HT1080 (cell line): ENCODE measurements at regions not wholly inside any gene's neighbourhood (a gene's known extent, or its start where the extent isn't known, plus 50 kb on each side); places are given as distances from the start of the nearest gene placed in this dataset.
"Not testable (repeated sequence)": the region's sequence is repeated elsewhere in the genome, so short reads cannot be mapped to it uniquely, and the experiment has no call there.

ENCODE experiments used
- DNase-seq: peaks from one replicate; pipeline ENCODE4 v3.0.0-alpha.2; 2015; ENCODE audit warnings: low read depth

GRCh38 chr11:82225502-82225901, 508.2 kb downstream of the FAM181B start:
- DNase-seq, result no peak

DNA sequence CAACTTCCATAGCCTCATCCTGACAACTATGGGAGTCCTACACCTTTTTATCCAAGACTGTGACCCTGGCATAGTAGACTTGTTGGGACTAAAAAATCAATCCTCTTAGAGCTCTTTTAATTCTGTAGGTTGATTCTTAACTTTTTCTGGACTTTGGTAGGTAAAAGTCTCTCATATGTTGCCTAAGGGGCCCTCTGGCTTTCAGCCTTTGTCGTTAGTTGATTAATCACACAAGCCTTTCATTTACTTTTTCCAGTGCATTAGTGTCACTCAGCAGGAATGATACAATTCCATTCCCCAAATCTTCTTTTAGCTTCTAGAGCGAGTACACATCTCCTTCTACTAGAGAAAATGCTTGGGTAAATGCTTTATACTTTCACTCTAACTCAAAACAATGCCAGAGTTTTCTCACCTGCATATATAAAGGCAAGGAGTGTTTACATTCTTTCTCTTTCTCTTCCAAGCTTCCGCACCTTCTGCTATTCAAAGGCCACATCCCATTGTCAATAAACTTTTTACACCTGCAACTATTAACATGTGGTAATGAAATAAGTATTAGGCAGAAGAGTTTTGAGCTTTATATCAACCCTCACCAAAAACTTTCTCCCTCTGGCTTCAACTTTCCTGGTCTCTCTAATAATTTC, 516.6 kb downstream of the FAM181B start:
- DNase-seq, result no peak

DNA sequence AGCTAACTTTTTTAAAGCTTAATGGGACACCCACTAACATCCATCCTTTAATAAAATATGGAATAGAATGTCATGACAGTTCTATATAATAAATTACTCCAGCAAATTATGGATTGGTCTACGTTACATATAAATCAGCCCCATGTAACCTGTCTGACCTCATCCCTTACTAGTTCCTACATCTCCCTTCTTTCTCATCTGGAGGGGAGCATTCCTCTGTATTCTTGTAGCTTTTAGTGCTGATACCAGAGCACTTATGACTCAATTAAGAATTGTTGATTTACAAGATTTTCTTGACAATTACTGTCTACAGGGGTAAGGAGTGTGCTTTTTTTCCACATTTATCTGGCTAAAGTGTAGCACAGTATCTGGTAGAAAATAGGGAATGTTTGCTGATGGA, 523.7 kb downstream of the FAM181B start:
- DNase-seq, result no peak

DNA sequence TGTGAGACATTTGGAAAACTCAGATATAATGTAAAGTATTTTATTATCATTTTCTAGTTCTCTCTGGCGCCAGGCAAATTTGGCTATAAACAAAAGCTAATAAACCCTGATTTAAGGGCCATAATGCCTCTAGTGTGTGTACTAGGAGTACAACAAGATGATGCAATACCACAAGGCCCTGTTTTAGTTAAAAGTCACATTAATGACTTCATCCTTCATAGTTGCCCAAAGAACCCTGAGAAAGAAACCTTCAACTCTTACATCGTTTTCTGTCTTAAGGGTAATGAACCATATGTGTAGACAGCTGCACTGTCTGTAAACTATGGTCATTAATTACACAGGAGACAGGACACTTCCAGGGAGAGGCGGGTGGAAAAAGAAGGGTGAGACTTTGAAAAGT, 538.4 kb downstream of the FAM181B start:
- DNase-seq, result no peak

DNA sequence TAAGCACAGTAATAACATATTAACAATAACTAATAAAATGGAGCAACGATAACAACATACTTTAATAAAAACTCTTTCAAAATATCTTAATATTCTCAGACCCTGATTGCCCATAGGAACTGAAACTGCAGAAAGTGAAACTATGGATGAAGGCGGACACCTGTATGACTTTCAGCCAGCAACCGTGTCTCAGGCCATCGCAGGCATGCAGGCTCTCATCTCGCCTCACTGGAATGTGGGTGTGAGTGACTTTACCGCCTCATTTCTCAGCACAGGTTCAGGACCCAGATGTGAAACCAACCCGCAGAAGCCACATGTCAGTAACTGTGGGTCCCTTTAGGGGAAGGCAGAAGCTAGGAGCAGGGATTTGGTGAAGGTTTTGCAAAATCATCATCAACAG, 539.1 kb downstream of the FAM181B start:
- DNase-seq, result no peak

GRCh38 chr11:82191695-82192094, 542.0 kb downstream of the FAM181B start:
- DNase-seq, result no peak

DNA sequence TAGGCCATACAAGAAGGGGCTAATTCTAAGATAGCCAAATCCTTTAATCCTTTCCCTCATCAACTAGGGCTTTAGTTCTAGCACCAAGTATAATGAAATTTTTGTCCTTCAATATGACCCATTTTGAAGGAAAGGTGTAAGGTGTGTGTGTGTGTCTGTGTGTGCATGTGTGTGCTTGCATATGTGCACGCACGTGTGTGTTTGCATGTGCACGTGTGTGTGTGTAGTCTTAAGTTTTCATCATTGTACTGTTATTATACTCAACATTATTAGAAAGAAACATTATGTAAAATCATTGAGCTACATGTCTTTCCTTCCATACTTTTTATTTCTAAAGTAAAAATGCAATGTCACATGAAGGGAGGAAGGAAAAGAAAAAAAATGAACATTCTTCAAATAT, 547.7 kb downstream of the FAM181B start:
- DNase-seq, result no peak

- no peak for DNase-seq
Observed at GRCh38 chr11:82184966-82185365, 548.7 kb downstream of the FAM181B start.

- DNase-seq, result no peak
Observed at GRCh38 chr11:82183346-82183745, 550.3 kb downstream of the FAM181B start.

DNA sequence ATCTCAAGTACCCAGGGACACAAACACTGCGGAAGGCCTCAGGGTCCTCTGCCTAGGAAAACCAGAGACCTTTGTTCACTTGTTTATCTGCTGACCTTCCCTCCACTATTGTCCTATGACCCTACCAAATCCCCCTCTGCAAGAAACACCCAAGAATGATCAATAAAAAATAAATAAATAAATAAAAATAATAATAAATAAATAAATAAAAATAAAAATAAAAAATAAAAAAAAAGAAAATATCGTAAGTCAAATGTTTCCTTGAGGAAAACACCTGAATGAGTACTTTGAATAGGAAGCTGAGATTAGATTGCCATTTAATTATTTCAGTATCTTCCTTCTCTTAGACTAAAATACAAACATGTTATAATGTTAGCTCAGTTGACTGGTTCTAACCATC, 551.0 kb downstream of the FAM181B start:
- DNase-seq, result not testable (repeated sequence)

DNA sequence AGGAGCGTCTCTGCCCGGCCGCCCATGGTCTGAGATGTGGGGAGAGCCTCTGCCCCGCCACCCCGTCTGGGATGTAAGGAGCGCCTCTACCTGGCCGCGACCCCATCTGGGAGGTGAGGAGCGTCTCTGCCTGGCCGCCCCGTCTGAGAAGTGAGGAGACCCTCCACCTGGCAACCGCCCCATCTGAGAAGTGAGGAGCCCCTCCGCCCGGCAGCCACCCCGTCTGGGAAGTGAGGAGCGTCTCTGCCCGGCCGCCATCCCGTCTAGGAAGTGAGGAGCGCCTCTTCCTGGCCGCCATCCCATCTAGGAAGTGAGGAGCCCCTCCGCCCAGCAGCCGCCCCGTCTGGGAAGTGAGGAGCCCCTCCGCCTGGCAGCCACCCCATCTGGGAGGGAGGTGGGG, 551.9 kb downstream of the FAM181B start:
- not testable (repeated sequence) for DNase-seq

GRCh38 chr11:82176945-82177344, 556.7 kb downstream of the FAM181B start:
- DNase-seq, result no peak

GRCh38 chr11:82176365-82176764, 557.3 kb downstream of the FAM181B start:
- DNase-seq, result no peak

GRCh38 chr11:82174610-82175009, 559.1 kb downstream of the FAM181B start:
- DNase-seq, result peak; percentile 1

DNA sequence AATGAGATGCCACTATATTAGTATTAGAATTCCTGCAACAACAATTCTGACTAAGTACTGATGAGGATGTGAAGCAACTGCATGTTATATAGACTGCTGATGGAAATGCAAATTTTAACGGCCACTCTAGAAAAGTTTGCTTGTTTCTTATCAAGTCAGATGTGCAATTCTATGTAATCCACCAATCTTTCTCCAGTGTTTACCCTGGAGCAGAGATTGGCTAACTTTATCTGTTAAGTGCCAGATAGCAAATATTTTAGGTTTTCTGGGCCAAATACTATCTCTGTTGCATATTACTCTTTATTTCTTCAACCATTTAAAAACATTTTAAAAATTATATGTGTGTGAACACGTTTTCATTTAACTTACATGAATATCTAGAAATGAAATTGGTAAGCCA, 586.9 kb downstream of the FAM181B start:
- DNase-seq, result no peak

DNA sequence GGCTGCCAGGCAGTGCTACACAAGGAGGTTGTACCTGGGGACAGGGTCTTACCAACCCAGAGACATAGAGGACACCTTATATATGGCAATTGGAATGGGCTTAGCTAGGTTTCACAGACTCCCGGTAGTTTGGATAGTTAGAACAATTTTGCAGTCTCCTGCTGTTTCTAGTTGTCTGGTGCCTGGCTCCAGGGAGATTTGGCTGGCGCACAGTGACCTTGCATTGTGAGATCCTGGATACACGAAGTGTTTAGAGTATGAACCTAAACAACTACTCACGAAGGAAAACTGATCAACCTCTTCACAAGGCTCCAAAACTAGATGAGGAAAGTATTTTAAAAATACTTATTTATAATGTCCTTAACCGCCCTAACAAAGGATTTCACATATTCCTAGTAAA, 614.7 kb downstream of the FAM181B start:
- no peak for DNase-seq

DNA sequence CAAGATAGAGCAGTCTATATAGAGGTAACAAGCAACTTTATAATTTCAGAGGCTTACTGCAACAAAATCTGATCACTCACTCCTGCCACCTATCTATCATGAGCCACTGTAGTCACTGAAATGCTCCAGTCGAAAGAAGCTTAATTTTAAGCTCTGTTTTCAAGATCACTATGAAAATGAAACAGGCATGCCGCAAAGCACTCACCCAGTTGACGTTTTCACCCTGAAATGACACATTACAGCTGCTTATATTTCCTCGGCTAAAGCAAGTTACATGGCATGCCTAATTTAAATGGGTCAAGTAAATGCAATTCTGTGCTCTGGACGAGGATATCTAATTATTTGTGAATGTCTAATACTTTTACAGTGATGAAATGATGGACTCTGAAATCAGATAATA, 616.3 kb downstream of the FAM181B start:
- no peak for DNase-seq

- peak; percentile 5 for DNase-seq
Observed at GRCh38 chr11:82105331-82105998, 628.2 kb downstream of the FAM181B start.

- DNase-seq, result no peak
Observed at GRCh38 chr11:82092904-82093303, 640.8 kb downstream of the FAM181B start.

GRCh38 chr11:82089426-82089825, 644.2 kb downstream of the FAM181B start:
- no peak for DNase-seq

- DNase-seq, result no peak
Observed at GRCh38 chr11:82085493-82085892, 648.2 kb downstream of the FAM181B start.

- DNase-seq, result no peak
Observed at GRCh38 chr11:82082976-82083375, 650.7 kb downstream of the FAM181B start.

DNA sequence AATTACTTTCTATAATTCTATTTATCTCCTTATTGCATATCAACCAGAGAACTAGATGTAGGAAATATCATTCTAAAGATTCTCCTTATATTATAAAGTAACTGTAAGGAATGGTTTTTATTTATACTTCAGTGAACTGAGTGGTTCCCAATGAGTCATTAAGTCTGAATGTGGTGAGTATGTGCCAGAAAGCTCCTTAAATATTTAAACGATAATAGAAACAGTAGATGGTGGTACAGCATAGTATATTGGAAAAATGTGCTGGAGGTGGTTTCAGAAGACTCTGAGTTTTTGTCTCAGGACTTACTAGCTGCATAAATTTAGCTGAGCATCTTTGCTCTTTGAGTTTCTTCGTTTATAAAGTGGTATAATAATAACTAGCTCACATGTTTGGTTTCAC, 653.5 kb downstream of the FAM181B start:
- peak; percentile 57 for DNase-seq
